CD4-positive, CD25-positive, alpha-beta regulatory T cell (primary cell): ENCODE measurements at regions not wholly inside any gene's neighbourhood (a gene's known extent, or its start where the extent isn't known, plus 50 kb on each side); places are given as distances from the start of the nearest gene placed in this dataset.

ENCODE experiments used
- ATAC-seq, 2 donors: fragments of 150-1000 bp; cut with Tn5 transposase; one replicate each; pipeline ENCODE4 v1.10.0; 2021; ENCODE audit warnings: low read depth in 2 of 2, moderate number of reproducible peaks in 2 of 2, moderate library complexity in 1 of 2
- DNase-seq, 3 donors: peaks; one replicate each; pipeline versions ENCODE4 v3.0.0 to v3.0.0-alpha.2; 2012 to 2022; ENCODE audit warnings: mixed read lengths in 1 of 3
- H3K27ac ChIP-seq: one replicate; pipeline ENCODE4 v1.7.0; 2013; ENCODE audit warnings: mild to moderate bottlenecking, low read length; ENCODE audit not compliant: insufficient read depth, poor library complexity, severe bottlenecking
- H3K27me3 ChIP-seq: one replicate; pipeline ENCODE4 v1.7.0; 2013; ENCODE audit warnings: low read length; ENCODE audit not compliant: control insufficient read depth, insufficient read depth
- H3K36me3 ChIP-seq: one replicate; pipeline ENCODE4 v1.7.0; 2013; ENCODE audit warnings: mild to moderate bottlenecking, low read length, moderate library complexity; ENCODE audit not compliant: control insufficient read depth, insufficient read depth
- H3K4me1 ChIP-seq: 2 replicates; pipeline ENCODE4 v1.7.0; 2013; ENCODE audit warnings: mild to moderate bottlenecking, low read length; ENCODE audit not compliant: insufficient read depth, control insufficient read depth, poor library complexity, severe bottlenecking
- H3K4me3 ChIP-seq: one replicate; pipeline ENCODE4 v1.7.0; 2013; ENCODE audit warnings: low read depth, mild to moderate bottlenecking, low read length, moderate library complexity
- H3K9me3 ChIP-seq, 2 experiments: 1 replicate in 1 of 2; 2 replicates in 1 of 2; pipeline ENCODE4 v1.7.0; 2013; ENCODE audit warnings: low read length in 2 of 2, mild to moderate bottlenecking in 1 of 2, moderate library complexity in 1 of 2; ENCODE audit not compliant: control insufficient read depth in 2 of 2
- H3K27ac Mint-ChIP-seq, 3 donors: one replicate each; pipeline ENCODE4 v1.8.0; 2020 to 2022; ENCODE audit warnings: mild to moderate bottlenecking in 3 of 3, mixed read lengths in 3 of 3, moderate library complexity in 2 of 3
- H3K27me3 Mint-ChIP-seq: one replicate; pipeline ENCODE4 v1.8.0; 2022; ENCODE audit warnings: mild to moderate bottlenecking, mixed read lengths
- H3K36me3 Mint-ChIP-seq: one replicate; pipeline ENCODE4 v1.8.0; 2020; ENCODE audit warnings: mixed read lengths
- H3K4me1 Mint-ChIP-seq, 4 donors: one replicate each; pipeline ENCODE4 v1.8.0; 2020 to 2022; ENCODE audit warnings: mixed read lengths in 4 of 4, mild to moderate bottlenecking in 1 of 4
- H3K4me3 Mint-ChIP-seq, 4 donors: one replicate each; pipeline ENCODE4 v1.8.0; 2020 to 2022; ENCODE audit warnings: mild to moderate bottlenecking in 4 of 4, mixed read lengths in 4 of 4, moderate library complexity in 3 of 4
- H3K9me3 Mint-ChIP-seq, 7 donors: one replicate each; pipeline ENCODE4 v1.8.0; 2020 to 2022; ENCODE audit warnings: mixed read lengths in 7 of 7, mild to moderate bottlenecking in 3 of 7, moderate library complexity in 2 of 7

DNA sequence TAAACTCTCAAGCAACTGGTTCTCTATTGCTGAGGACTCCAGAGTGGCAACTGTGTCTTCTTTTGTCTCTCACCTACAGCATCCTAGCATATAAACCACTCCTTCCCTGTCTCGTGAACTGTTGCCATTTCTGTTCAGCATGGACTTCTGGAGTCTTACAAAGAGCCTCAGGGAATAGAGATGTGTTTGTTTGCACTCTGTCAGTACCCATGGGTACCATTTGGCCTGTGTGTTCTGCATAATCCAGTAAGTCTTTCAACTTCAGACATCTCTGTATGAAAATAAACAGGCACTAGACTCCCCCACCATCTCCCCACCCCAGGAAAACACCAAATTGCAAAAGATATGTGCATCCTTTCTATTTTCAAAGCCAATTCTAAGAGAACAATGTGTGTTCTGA lies 1351.6 kb upstream of the PABPC4L start:
- Histone ChIP-seq H3K4me1 (no peaks in the 10 kb centered on the region), H3K27me3 (no peaks in the 10 kb centered on the region), H3K9me3 (no peaks in the 10 kb centered on the region), H3K4me3 (no peak overlapping the region), H3K27ac (no peak overlapping the region), H3K36me3 (no peaks in the 10 kb centered on the region)
- no peak for ATAC-seq
- H3K36me3 Mint-ChIP-seq: no peaks in the 10 kb centered on the region
- no peak overlapping the region for H3K4me3 Mint-ChIP-seq
- DNase-seq: no peak
- H3K27ac Mint-ChIP-seq: no peak overlapping the region
- H3K9me3 Mint-ChIP-seq: peaks cover 0 to 31% (median 2%) of the 10 kb centered on the region in 7 donors
- H3K27me3 Mint-ChIP-seq: no peaks in the 10 kb centered on the region
- H3K4me1 Mint-ChIP-seq: no peaks in the 10 kb centered on the region

- H3K9me3 Mint-ChIP-seq: peaks cover 0 to 31% (median 2%) of the 10 kb centered on the region in 7 donors
- H3K27ac Mint-ChIP-seq: no peak overlapping the region
- H3K27me3 Mint-ChIP-seq: no peaks in the 10 kb centered on the region
- Histone ChIP-seq H3K27me3 (no peaks in the 10 kb centered on the region), H3K4me3 (no peak overlapping the region), H3K27ac (no peak overlapping the region), H3K36me3 (no peaks in the 10 kb centered on the region), H3K9me3 (no peaks in the 10 kb centered on the region), H3K4me1 (no peaks in the 10 kb centered on the region)
- DNase-seq (no peak), ATAC-seq (no peak)
- H3K4me1 Mint-ChIP-seq: no peaks in the 10 kb centered on the region
- no peak overlapping the region for H3K4me3 Mint-ChIP-seq
- H3K36me3 Mint-ChIP-seq: no peaks in the 10 kb centered on the region
Observed at GRCh38 chr4:135552131-135552530, 1350.5 kb upstream of the PABPC4L start.

GRCh38 chr4:135548711-135549110 lies 1347.1 kb upstream of the PABPC4L start:
- no peaks in the 10 kb centered on the region for H3K27me3 ChIP-seq
- DNase-seq: no peak
- Mint-ChIP-seq H3K4me1 (no peaks in the 10 kb centered on the region), H3K27me3 (no peaks in the 10 kb centered on the region), H3K9me3 (peaks cover 0 to 20% (median 2%) of the 10 kb centered on the region in 7 donors), H3K27ac (no peak overlapping the region), H3K4me3 (no peak overlapping the region), H3K36me3 (no peaks in the 10 kb centered on the region)
- H3K36me3 ChIP-seq: no peaks in the 10 kb centered on the region
- no peaks in the 10 kb centered on the region for H3K4me1 ChIP-seq
- no peak overlapping the region for H3K4me3 ChIP-seq
- no peak for ATAC-seq
- no peak overlapping the region for H3K27ac ChIP-seq
- H3K9me3 ChIP-seq: no peaks in the 10 kb centered on the region

DNA sequence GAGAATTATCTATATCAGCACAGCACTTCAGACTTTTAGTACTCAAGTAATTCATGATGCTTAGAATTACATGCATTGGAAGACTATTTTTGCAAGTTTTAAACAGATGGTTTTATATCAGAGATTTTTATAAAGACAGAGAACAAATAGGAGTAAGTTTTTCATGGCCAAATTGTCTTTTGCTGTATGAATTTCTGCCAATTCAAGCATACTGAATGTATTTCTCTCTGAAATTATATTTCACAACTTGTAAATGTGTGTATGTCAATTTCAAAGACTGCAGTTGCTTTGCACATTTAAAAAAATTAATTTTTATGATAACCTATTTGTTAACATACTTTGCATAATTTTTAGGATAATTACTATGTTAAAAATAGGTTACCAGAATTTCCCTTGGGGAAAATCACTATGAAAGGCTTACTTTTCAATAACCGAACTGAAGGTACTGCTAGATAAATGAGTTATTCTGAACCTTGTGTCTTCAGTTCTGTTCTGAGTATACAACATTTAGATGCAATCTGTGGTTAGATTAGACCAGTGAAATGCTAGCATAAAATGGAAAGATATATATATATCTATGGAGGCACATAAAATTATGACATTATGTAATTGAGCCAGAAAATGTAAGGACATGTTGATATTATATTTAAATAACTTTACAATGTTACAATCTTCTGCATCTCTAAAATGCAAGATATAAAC lies 1344.2 kb upstream of the PABPC4L start:
- peaks cover 0 to 7% (median 2%) of the 10 kb centered on the region in 7 donors for H3K9me3 Mint-ChIP-seq
- Histone ChIP-seq H3K36me3 (no peaks in the 10 kb centered on the region), H3K4me1 (no peaks in the 10 kb centered on the region), H3K27ac (no peak overlapping the region), H3K4me3 (no peak overlapping the region), H3K27me3 (no peaks in the 10 kb centered on the region), H3K9me3 (no peaks in the 10 kb centered on the region)
- H3K4me1 Mint-ChIP-seq: no peaks in the 10 kb centered on the region
- H3K27me3 Mint-ChIP-seq: no peaks in the 10 kb centered on the region
- H3K27ac Mint-ChIP-seq: no peak overlapping the region
- no peaks in the 10 kb centered on the region for H3K36me3 Mint-ChIP-seq
- H3K4me3 Mint-ChIP-seq: no peak overlapping the region
- DNase-seq (no peak), ATAC-seq (no peak)

DNA sequence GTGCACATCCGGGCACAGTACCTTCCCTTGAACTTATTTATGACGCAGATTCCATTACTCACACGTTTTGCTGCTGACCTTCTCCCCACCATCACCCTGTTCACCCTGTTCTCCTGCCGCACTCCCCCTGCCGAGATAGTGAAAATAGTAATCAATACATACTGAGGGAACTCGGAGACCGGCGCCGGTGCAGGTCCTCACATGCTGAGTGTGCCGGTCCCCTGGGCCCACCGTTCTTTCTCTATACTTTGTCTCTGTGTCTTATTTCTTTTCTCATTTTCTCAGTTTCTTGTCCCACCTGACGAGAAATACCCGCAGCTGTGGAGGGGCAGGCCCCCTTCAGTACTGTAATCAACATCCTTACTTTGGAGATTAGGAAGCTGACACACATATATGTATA lies 1337.1 kb upstream of the PABPC4L start:
- Mint-ChIP-seq H3K4me3 (peak overlapping the region in 1 of 4 donors; percentile 54), H3K36me3 (no peaks in the 10 kb centered on the region), H3K4me1 (no peaks in the 10 kb centered on the region), H3K9me3 (peaks cover 0 to 17% (median 6%) of the 10 kb centered on the region in 7 donors), H3K27ac (no peak overlapping the region), H3K27me3 (no peaks in the 10 kb centered on the region)
- no peaks in the 10 kb centered on the region for H3K27me3 ChIP-seq
- peaks cover 4% of the 10 kb centered on the region in 2 experiments for H3K9me3 ChIP-seq
- no peak overlapping the region for H3K4me3 ChIP-seq
- DNase-seq (no peak), ATAC-seq (no peak)
- no peaks in the 10 kb centered on the region for H3K4me1 ChIP-seq
- no peak overlapping the region for H3K27ac ChIP-seq
- no peaks in the 10 kb centered on the region for H3K36me3 ChIP-seq

GRCh38 chr4:135533053-135533452 lies 1331.5 kb upstream of the PABPC4L start:
- ATAC-seq: no peak
- no peak for DNase-seq
- Histone ChIP-seq H3K4me3 (no peak overlapping the region), H3K36me3 (no peaks in the 10 kb centered on the region), H3K27me3 (no peaks in the 10 kb centered on the region), H3K27ac (no peak overlapping the region), H3K9me3 (peaks cover 3 to 4% of the 10 kb centered on the region in 2 experiments), H3K4me1 (no peaks in the 10 kb centered on the region)
- Mint-ChIP-seq H3K36me3 (no peaks in the 10 kb centered on the region), H3K9me3 (peaks cover 0 to 24% (median 5%) of the 10 kb centered on the region in 7 donors), H3K4me1 (no peaks in the 10 kb centered on the region), H3K27me3 (no peaks in the 10 kb centered on the region), H3K4me3 (no peak overlapping the region), H3K27ac (no peak overlapping the region)

DNA sequence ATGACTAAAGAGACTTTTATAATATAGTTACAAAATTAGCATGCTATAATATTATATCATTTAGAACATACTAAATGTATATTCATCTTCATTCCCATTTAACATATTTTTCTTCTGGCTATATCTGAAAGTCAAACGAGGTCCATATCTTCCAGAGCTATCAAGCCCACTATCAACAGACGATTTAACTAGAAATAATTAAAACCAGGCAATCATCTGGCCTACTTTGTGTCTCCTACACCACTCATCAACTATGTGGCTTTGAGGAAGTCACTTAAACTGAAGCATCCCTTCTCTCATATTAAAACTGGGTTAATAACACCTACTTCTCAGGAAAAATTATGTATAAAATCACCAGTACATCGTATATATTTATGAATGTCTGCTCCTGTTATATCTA lies 1330.5 kb upstream of the PABPC4L start:
- Mint-ChIP-seq H3K4me3 (no peak overlapping the region), H3K27me3 (no peaks in the 10 kb centered on the region), H3K36me3 (no peaks in the 10 kb centered on the region), H3K9me3 (peaks cover 0 to 20% (median 4%) of the 10 kb centered on the region in 7 donors), H3K27ac (no peak overlapping the region), H3K4me1 (no peaks in the 10 kb centered on the region)
- H3K27me3 ChIP-seq: no peaks in the 10 kb centered on the region
- ATAC-seq (no peak), DNase-seq (no peak)
- H3K36me3 ChIP-seq: no peaks in the 10 kb centered on the region
- peaks cover 3 to 4% of the 10 kb centered on the region in 2 experiments for H3K9me3 ChIP-seq
- no peak overlapping the region for H3K4me3 ChIP-seq
- no peaks in the 10 kb centered on the region for H3K4me1 ChIP-seq
- H3K27ac ChIP-seq: no peak overlapping the region

- Histone ChIP-seq H3K4me3 (no peak overlapping the region), H3K27ac (no peak overlapping the region), H3K9me3 (no peaks in the 10 kb centered on the region), H3K4me1 (no peaks in the 10 kb centered on the region), H3K27me3 (no peaks in the 10 kb centered on the region), H3K36me3 (no peaks in the 10 kb centered on the region)
- H3K9me3 Mint-ChIP-seq: peaks cover 0 to 15% (median 4%) of the 10 kb centered on the region in 7 donors
- no peaks in the 10 kb centered on the region for H3K27me3 Mint-ChIP-seq
- H3K27ac Mint-ChIP-seq: no peak overlapping the region
- no peaks in the 10 kb centered on the region for H3K4me1 Mint-ChIP-seq
- no peaks in the 10 kb centered on the region for H3K36me3 Mint-ChIP-seq
- no peak overlapping the region for H3K4me3 Mint-ChIP-seq
- DNase-seq (no peak), ATAC-seq (no peak)
Observed at GRCh38 chr4:135515295-135515694, 1313.7 kb upstream of the PABPC4L start.
